ENCODE measurements at regions not wholly inside any gene's neighbourhood (a gene's known extent, or its start where the extent isn't known, plus 50 kb on each side); places are given as distances from the start of the nearest gene placed in this dataset.

DNA sequence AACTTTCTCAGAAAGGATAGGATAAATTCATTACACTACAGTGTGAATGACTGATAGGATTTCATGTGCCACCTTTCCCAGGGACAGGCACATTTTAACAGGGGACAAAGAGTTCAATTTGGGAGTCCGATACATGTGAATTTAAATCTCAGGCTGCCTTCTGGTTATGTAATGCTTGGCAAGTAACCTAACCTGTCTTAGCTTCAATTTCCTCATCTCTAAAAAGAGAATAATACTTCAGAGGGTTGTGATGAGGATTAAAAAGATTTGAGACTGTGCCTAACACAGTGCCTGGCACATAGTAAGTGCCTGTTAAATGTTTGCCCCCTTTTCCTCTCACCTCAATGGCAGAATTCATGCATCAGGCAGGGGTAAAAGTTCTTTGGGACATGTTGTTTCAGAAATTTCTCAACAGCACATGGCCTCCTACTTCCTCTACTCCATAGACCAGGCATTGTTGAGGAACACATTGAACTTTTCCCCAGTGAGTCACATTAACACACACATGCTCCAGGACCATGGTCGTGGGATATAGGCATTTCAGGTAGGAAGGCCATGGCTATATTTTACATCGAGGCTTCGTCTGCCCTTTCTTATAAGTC lies 94.6 kb upstream of the EGFLAM start:
- peaks cover 9% of the 10 kb centered on the region; the same call in 1 of the 2 replicates for H3K27me3 ChIP-seq (ENCODE audit: control insufficient read depth, insufficient read depth, low read length)
- WGBS, 2 experiments (ENCODE audit: extremely low coverage in 2 of 2, insufficient read length in 1 of 2), result no CpG with 5 or more reads among the region's 4 CpGs
- no peak overlapping the region for H3K27ac ChIP-seq (ENCODE audit: insufficient read depth, low read length)
- no peaks in the 10 kb centered on the region for H3K4me1 ChIP-seq (ENCODE audit: control insufficient read depth, insufficient read depth, low read length)
- H3K23ac ChIP-seq (ENCODE audit: low read depth, low read length), result no peak overlapping the region
- no peak overlapping the region for H4K5ac ChIP-seq (ENCODE audit: low read depth, low read length)
- H4K20me1 ChIP-seq (ENCODE audit: insufficient read depth, low read length), result no peaks in the 10 kb centered on the region
- ChIA-PET CTCF (no interaction called here), POLR2A (ENCODE audit: unreplicated experiment) (no interaction called here)
- no peak overlapping the region for H2AK5ac ChIP-seq (ENCODE audit: low read depth, low read length)
- H3K4me2 ChIP-seq (ENCODE audit: low read depth, low read length), result no peak overlapping the region
- ATAC-seq (ENCODE audit: low read depth) (no peak), DNase-seq (no peak)
- no peak overlapping the region for H2BK5ac ChIP-seq (ENCODE audit: low read depth, low read length, poor library complexity, severe bottlenecking)
- H2AK9ac ChIP-seq (replicated peaks; ENCODE audit: low read depth, low read length, poor library complexity), result no peak overlapping the region
- no peak overlapping the region for H2BK15ac ChIP-seq (ENCODE audit: low read depth, low read length)
- intact Hi-C loops (cut with micrococcal nuclease), result no loop called here
- dilution Hi-C loops (cut with HindIII; ENCODE audit: low sequenced_read_pairs, unreplicated experiment), result no loop called here
- no peak overlapping the region for H3K4me3 ChIP-seq (ENCODE audit: insufficient read depth, low read depth, low read length)
- no peaks in the 10 kb centered on the region for H3K36me3 ChIP-seq (ENCODE audit: control insufficient read depth, insufficient read depth, low read length)
- H2BK120ac ChIP-seq (ENCODE audit: low read depth, low read length), result no peak overlapping the region
- no peak overlapping the region for H4K8ac ChIP-seq (ENCODE audit: low read depth in 2 of 2, low read length in 2 of 2)
- no peak overlapping the region for H3K56ac ChIP-seq (ENCODE audit: extremely low read depth, insufficient read depth, low read length)
- no peak overlapping the region for H3K9ac ChIP-seq (ENCODE audit: low read depth, low read length)
- no peak overlapping the region for H2BK20ac ChIP-seq (ENCODE audit: low read depth, low read length)
- H4K91ac ChIP-seq (ENCODE audit: insufficient read depth, low read depth, low read length), result no peak overlapping the region
- H3K18ac ChIP-seq (ENCODE audit: low read depth, low read length), result no peak overlapping the region
- no peak overlapping the region for H3K4ac ChIP-seq (ENCODE audit: low read depth, low read length)
- no peaks in the 10 kb centered on the region for H3K9me1 ChIP-seq (ENCODE audit: insufficient read depth, low read length)
- no TSS peak for BruUV-seq (replicated peaks)
- H3K79me1 ChIP-seq (ENCODE audit: low read depth in 1 of 2, low read length in 2 of 2), result no peaks in the 10 kb centered on the region
- TF ChIP-seq MAFK (IDR thresholded peaks at IDR 0.05; ENCODE audit: low read depth, low read length) (no peak), RFX5 (IDR thresholded peaks at IDR 0.05; ENCODE audit: low read depth, low read length) (no peak), MAZ (IDR thresholded peaks at IDR 0.05; ENCODE audit: borderline replicate concordance, low read depth, low read length) (no peak), SMC3 (IDR thresholded peaks at IDR 0.05; ENCODE audit: low read depth, low read length) (no peak), FOS (IDR thresholded peaks at IDR 0.05; ENCODE audit: low read depth, low read length) (no peak), POLR2A (IDR thresholded peaks at IDR 0.05; ENCODE audit: low read depth, low read length) (no peak), RAD21 (IDR thresholded peaks at IDR 0.05; ENCODE audit: low read length) (no peak), NFE2L2 (IDR thresholded peaks at IDR 0.05; ENCODE audit: low read depth, low read length) (no peak), BHLHE40 (IDR thresholded peaks at IDR 0.05; ENCODE audit: low read depth, low read length) (no peak), RCOR1 (IDR thresholded peaks at IDR 0.05; ENCODE audit: insufficient replicate concordance, low read length) (no peak), CHD1 (IDR thresholded peaks at IDR 0.05; ENCODE audit: low read depth, low read length) (no peak), MXI1 (IDR thresholded peaks at IDR 0.05; ENCODE audit: borderline replicate concordance, low read depth, low read length) (no peak), CEBPB (IDR thresholded peaks at IDR 0.05; ENCODE audit: low read depth, low read length) (no peak)
- TF ChIP-seq, protein P1, sequence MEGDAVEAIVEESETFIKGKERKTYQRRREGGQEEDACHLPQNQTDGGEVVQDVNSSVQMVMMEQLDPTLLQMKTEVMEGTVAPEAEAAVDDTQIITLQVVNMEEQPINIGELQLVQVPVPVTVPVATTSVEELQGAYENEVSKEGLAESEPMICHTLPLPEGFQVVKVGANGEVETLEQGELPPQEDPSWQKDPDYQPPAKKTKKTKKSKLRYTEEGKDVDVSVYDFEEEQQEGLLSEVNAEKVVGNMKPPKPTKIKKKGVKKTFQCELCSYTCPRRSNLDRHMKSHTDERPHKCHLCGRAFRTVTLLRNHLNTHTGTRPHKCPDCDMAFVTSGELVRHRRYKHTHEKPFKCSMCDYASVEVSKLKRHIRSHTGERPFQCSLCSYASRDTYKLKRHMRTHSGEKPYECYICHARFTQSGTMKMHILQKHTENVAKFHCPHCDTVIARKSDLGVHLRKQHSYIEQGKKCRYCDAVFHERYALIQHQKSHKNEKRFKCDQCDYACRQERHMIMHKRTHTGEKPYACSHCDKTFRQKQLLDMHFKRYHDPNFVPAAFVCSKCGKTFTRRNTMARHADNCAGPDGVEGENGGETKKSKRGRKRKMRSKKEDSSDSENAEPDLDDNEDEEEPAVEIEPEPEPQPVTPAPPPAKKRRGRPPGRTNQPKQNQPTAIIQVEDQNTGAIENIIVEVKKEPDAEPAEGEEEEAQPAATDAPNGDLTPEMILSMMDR (conservative IDR thresholded peaks at IDR 0.05; ENCODE audit: low read depth, low read length), result no peak
- TF ChIP-seq, protein P2, sequence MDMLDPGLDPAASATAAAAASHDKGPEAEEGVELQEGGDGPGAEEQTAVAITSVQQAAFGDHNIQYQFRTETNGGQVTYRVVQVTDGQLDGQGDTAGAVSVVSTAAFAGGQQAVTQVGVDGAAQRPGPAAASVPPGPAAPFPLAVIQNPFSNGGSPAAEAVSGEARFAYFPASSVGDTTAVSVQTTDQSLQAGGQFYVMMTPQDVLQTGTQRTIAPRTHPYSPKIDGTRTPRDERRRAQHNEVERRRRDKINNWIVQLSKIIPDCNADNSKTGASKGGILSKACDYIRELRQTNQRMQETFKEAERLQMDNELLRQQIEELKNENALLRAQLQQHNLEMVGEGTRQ (IDR thresholded peaks at IDR 0.05; ENCODE audit: low read depth, low read length), result no peak
- TF ChIP-seq, protein P3, sequence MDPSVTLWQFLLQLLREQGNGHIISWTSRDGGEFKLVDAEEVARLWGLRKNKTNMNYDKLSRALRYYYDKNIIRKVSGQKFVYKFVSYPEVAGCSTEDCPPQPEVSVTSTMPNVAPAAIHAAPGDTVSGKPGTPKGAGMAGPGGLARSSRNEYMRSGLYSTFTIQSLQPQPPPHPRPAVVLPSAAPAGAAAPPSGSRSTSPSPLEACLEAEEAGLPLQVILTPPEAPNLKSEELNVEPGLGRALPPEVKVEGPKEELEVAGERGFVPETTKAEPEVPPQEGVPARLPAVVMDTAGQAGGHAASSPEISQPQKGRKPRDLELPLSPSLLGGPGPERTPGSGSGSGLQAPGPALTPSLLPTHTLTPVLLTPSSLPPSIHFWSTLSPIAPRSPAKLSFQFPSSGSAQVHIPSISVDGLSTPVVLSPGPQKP (IDR thresholded peaks at IDR 0.05; ENCODE audit: borderline replicate concordance, low read depth, low read length), result no peak
- in situ Hi-C loops (cut with MboI; ENCODE audit: low sequenced_read_pairs), result no loop called here
- H2AFZ ChIP-seq (replicated peaks; ENCODE audit: low read length, poor library complexity), result no peak overlapping the region
- H3K14ac ChIP-seq (replicated peaks; ENCODE audit: low read depth, low read length), result no peak overlapping the region
- H3K9me3 ChIP-seq (ENCODE audit: control insufficient read depth, insufficient read depth, low read length), result no peaks in the 10 kb centered on the region
